Panc1 (cell line): ENCODE measurements at regions not wholly inside any gene's neighbourhood (a gene's known extent, or its start where the extent isn't known, plus 50 kb on each side); places are given as distances from the start of the nearest gene placed in this dataset.

Experiments
- POLR2AphosphoS5 ChIP-seq: IDR thresholded peaks from 2 replicates; pipeline ENCODE4 v1.6.1; 2012; ENCODE audit warnings: mild to moderate bottlenecking, low read depth, low read length, moderate library complexity
- SIN3A ChIP-seq: IDR thresholded peaks from 2 replicates; pipeline ENCODE4 v1.6.1; 2012; ENCODE audit warnings: low read depth, mild to moderate bottlenecking, low read length, moderate library complexity, borderline replicate concordance; ENCODE audit not compliant: insufficient read depth
- TF ChIP-seq, protein P1 (sequence below): fragments of 450-650 bp; IDR thresholded peaks from 2 replicates; pipeline ENCODE4 v1.5.1; 2017; ENCODE audit warnings: mild to moderate bottlenecking
- TF ChIP-seq, protein P2 (sequence below), 2 experiments: IDR thresholded peaks; 2 replicates each; pipeline ENCODE4 v1.6.1; 2011 to 2012; ENCODE audit warnings: low read depth in 2 of 2, control low read depth in 1 of 2, low read length in 1 of 2, mild to moderate bottlenecking in 1 of 2, moderate library complexity in 1 of 2; ENCODE audit not compliant: insufficient read depth in 1 of 2

DNA sequence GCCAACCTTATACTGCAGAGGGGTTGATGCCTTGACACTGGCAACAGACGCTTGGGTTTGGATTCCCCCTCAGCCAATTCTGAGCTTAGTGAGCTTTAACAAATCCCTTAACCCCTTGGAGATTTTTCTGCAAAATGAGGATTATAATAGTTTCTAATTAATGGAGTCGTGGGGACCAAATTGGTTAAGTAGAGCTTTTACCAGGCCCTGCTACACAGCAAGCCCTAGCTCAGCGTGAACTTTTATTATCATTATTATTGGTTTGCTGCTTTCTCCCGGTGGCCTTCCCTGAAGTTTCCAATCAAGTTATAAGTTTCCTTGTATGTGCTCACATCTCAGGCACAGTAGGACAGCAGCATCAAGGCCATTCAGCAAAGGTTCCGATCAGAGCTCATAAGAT lies 156.6 kb upstream of the GUCY1A2 start:
- TF ChIP-seq, protein P1, sequence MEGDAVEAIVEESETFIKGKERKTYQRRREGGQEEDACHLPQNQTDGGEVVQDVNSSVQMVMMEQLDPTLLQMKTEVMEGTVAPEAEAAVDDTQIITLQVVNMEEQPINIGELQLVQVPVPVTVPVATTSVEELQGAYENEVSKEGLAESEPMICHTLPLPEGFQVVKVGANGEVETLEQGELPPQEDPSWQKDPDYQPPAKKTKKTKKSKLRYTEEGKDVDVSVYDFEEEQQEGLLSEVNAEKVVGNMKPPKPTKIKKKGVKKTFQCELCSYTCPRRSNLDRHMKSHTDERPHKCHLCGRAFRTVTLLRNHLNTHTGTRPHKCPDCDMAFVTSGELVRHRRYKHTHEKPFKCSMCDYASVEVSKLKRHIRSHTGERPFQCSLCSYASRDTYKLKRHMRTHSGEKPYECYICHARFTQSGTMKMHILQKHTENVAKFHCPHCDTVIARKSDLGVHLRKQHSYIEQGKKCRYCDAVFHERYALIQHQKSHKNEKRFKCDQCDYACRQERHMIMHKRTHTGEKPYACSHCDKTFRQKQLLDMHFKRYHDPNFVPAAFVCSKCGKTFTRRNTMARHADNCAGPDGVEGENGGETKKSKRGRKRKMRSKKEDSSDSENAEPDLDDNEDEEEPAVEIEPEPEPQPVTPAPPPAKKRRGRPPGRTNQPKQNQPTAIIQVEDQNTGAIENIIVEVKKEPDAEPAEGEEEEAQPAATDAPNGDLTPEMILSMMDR = no peak
- TF ChIP-seq, protein P2, sequence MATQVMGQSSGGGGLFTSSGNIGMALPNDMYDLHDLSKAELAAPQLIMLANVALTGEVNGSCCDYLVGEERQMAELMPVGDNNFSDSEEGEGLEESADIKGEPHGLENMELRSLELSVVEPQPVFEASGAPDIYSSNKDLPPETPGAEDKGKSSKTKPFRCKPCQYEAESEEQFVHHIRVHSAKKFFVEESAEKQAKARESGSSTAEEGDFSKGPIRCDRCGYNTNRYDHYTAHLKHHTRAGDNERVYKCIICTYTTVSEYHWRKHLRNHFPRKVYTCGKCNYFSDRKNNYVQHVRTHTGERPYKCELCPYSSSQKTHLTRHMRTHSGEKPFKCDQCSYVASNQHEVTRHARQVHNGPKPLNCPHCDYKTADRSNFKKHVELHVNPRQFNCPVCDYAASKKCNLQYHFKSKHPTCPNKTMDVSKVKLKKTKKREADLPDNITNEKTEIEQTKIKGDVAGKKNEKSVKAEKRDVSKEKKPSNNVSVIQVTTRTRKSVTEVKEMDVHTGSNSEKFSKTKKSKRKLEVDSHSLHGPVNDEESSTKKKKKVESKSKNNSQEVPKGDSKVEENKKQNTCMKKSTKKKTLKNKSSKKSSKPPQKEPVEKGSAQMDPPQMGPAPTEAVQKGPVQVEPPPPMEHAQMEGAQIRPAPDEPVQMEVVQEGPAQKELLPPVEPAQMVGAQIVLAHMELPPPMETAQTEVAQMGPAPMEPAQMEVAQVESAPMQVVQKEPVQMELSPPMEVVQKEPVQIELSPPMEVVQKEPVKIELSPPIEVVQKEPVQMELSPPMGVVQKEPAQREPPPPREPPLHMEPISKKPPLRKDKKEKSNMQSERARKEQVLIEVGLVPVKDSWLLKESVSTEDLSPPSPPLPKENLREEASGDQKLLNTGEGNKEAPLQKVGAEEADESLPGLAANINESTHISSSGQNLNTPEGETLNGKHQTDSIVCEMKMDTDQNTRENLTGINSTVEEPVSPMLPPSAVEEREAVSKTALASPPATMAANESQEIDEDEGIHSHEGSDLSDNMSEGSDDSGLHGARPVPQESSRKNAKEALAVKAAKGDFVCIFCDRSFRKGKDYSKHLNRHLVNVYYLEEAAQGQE (IDR thresholded peaks at IDR 0.05; ENCODE audit: insufficient read depth in 1 of 2, low read depth in 2 of 2, low read length in 1 of 2) = no peak
- TF ChIP-seq POLR2AphosphoS5 (no peak), SIN3A (no peak)
